ENCODE measurements at regions not wholly inside any gene's neighbourhood (a gene's known extent, or its start where the extent isn't known, plus 50 kb on each side); places are given as distances from the start of the nearest gene placed in this dataset.
A peak's percentile ranks its signal among the peaks of the same experiment; 100 is the strongest.
"Not testable (repeated sequence)": the region's sequence is repeated elsewhere in the genome, so short reads cannot be mapped to it uniquely, and the experiment has no call there.

- Histone ChIP-seq H3K27me3 (ENCODE audit: control insufficient read depth, insufficient read depth, low read length) (no peaks in the 10 kb centered on the region), H3K4me1 (ENCODE audit: control insufficient read depth, insufficient read depth, low read length) (no peaks in the 10 kb centered on the region), H3K4me3 (ENCODE audit: low read length) (no peak overlapping the region), H3K36me3 (ENCODE audit: control insufficient read depth, insufficient read depth, low read length) (no peaks in the 10 kb centered on the region), H3K27ac (ENCODE audit: low read depth, low read length) (no peak overlapping the region), H3K9ac (ENCODE audit: low read length) (no peak overlapping the region)
These were observed 112.0 kb upstream of the SLC38A2 start for GRCh38 chr12:46484396-46485061.

- Histone ChIP-seq H3K27me3 (ENCODE audit: control insufficient read depth, insufficient read depth, low read length) (no peaks in the 10 kb centered on the region), H3K27ac (ENCODE audit: low read depth, low read length) (no peak overlapping the region), H3K36me3 (ENCODE audit: control insufficient read depth, insufficient read depth, low read length) (no peaks in the 10 kb centered on the region), H3K4me1 (ENCODE audit: control insufficient read depth, insufficient read depth, low read length) (no peaks in the 10 kb centered on the region), H3K9ac (ENCODE audit: low read length) (no peak overlapping the region), H3K4me3 (ENCODE audit: low read length) (no peak overlapping the region)
These were observed 111.2 kb upstream of the SLC38A2 start for GRCh38 chr12:46483572-46484395.

GRCh38 chr12:46480724-46481123, 108.2 kb upstream of the SLC38A2 start:
- Histone ChIP-seq H3K4me1 (ENCODE audit: control insufficient read depth, insufficient read depth, low read length) (no peaks in the 10 kb centered on the region), H3K4me3 (ENCODE audit: low read length) (no peak overlapping the region), H3K9ac (ENCODE audit: low read length) (no peak overlapping the region), H3K27me3 (ENCODE audit: control insufficient read depth, insufficient read depth, low read length) (no peaks in the 10 kb centered on the region), H3K27ac (ENCODE audit: low read depth, low read length) (no peak overlapping the region), H3K36me3 (ENCODE audit: control insufficient read depth, insufficient read depth, low read length) (no peaks in the 10 kb centered on the region)

- no peaks in the 10 kb centered on the region for H3K4me1 ChIP-seq (ENCODE audit: control insufficient read depth, insufficient read depth, low read length)
- no peaks in the 10 kb centered on the region for H3K27me3 ChIP-seq (ENCODE audit: control insufficient read depth, insufficient read depth, low read length)
- H3K4me3 ChIP-seq (ENCODE audit: low read length) = no peak overlapping the region
- no peak overlapping the region for H3K27ac ChIP-seq (ENCODE audit: low read depth, low read length)
- H3K36me3 ChIP-seq (ENCODE audit: control insufficient read depth, insufficient read depth, low read length) = no peaks in the 10 kb centered on the region
- no peak overlapping the region for H3K9ac ChIP-seq (ENCODE audit: low read length)
These were observed 107.7 kb upstream of the SLC38A2 start for GRCh38 chr12:46480316-46480715.

- no peak overlapping the region for H3K27ac ChIP-seq (ENCODE audit: low read depth, low read length)
- H3K36me3 ChIP-seq (ENCODE audit: control insufficient read depth, insufficient read depth, low read length) = no peaks in the 10 kb centered on the region
- H3K4me1 ChIP-seq (ENCODE audit: control insufficient read depth, insufficient read depth, low read length) = peaks cover under 1% of the 10 kb centered on the region
- no peaks in the 10 kb centered on the region for H3K27me3 ChIP-seq (ENCODE audit: control insufficient read depth, insufficient read depth, low read length)
- no peak overlapping the region for H3K4me3 ChIP-seq (ENCODE audit: low read length)
- no peak overlapping the region for H3K9ac ChIP-seq (ENCODE audit: low read length)
These were observed 105.5 kb upstream of the SLC38A2 start for GRCh38 chr12:46478123-46478522.

- no peaks in the 10 kb centered on the region for H3K27me3 ChIP-seq (ENCODE audit: control insufficient read depth, insufficient read depth, low read length)
- no peaks in the 10 kb centered on the region for H3K36me3 ChIP-seq (ENCODE audit: control insufficient read depth, insufficient read depth, low read length)
- H3K9ac ChIP-seq (ENCODE audit: low read length) = no peak overlapping the region
- peaks cover 5% of the 10 kb centered on the region for H3K4me1 ChIP-seq (ENCODE audit: control insufficient read depth, insufficient read depth, low read length)
- no peak overlapping the region for H3K4me3 ChIP-seq (ENCODE audit: low read length)
- no peak overlapping the region for H3K27ac ChIP-seq (ENCODE audit: low read depth, low read length)
These were observed 105.0 kb upstream of the SLC38A2 start for GRCh38 chr12:46477541-46477940.

- no peaks in the 10 kb centered on the region for H3K27me3 ChIP-seq (ENCODE audit: control insufficient read depth, insufficient read depth, low read length)
- peaks cover 5% of the 10 kb centered on the region for H3K4me1 ChIP-seq (ENCODE audit: control insufficient read depth, insufficient read depth, low read length)
- H3K27ac ChIP-seq (ENCODE audit: low read depth, low read length) = no peak overlapping the region
- H3K36me3 ChIP-seq (ENCODE audit: control insufficient read depth, insufficient read depth, low read length) = no peaks in the 10 kb centered on the region
- H3K9ac ChIP-seq (ENCODE audit: low read length) = no peak overlapping the region
- no peak overlapping the region for H3K4me3 ChIP-seq (ENCODE audit: low read length)
These were observed 103.5 kb upstream of the SLC38A2 start for GRCh38 chr12:46475972-46476645.

GRCh38 chr12:46474385-46474784, 101.8 kb upstream of the SLC38A2 start:
- not testable (repeated sequence) for H3K4me1 ChIP-seq (ENCODE audit: control insufficient read depth, insufficient read depth, low read length); H3K4me3 ChIP-seq (ENCODE audit: low read length); H3K36me3 ChIP-seq (ENCODE audit: control insufficient read depth, insufficient read depth, low read length); H3K9ac ChIP-seq (ENCODE audit: low read length); H3K27me3 ChIP-seq (ENCODE audit: control insufficient read depth, insufficient read depth, low read length)
- peak overlapping the region; percentile 78 for H3K27ac ChIP-seq (ENCODE audit: low read depth, low read length)

GRCh38 chr12:46473634-46474329, 101.2 kb upstream of the SLC38A2 start:
- Histone ChIP-seq H3K27ac (ENCODE audit: low read depth, low read length) (peak overlapping the region; percentile 78), H3K36me3 (ENCODE audit: control insufficient read depth, insufficient read depth, low read length) (no peaks in the 10 kb centered on the region), H3K4me1 (ENCODE audit: control insufficient read depth, insufficient read depth, low read length) (peaks cover 5% of the 10 kb centered on the region), H3K4me3 (ENCODE audit: low read length) (no peak overlapping the region), H3K9ac (ENCODE audit: low read length) (no peak overlapping the region), H3K27me3 (ENCODE audit: control insufficient read depth, insufficient read depth, low read length) (no peaks in the 10 kb centered on the region)

GRCh38 chr12:46472893-46473633, 100.5 kb upstream of the SLC38A2 start:
- Histone ChIP-seq H3K9ac (ENCODE audit: low read length) (no peak overlapping the region), H3K36me3 (ENCODE audit: control insufficient read depth, insufficient read depth, low read length) (no peaks in the 10 kb centered on the region), H3K4me3 (ENCODE audit: low read length) (no peak overlapping the region), H3K4me1 (ENCODE audit: control insufficient read depth, insufficient read depth, low read length) (peaks cover 5% of the 10 kb centered on the region), H3K27me3 (ENCODE audit: control insufficient read depth, insufficient read depth, low read length) (no peaks in the 10 kb centered on the region), H3K27ac (ENCODE audit: low read depth, low read length) (peak overlapping the region; percentile 78)

- Histone ChIP-seq H3K27ac (ENCODE audit: low read depth, low read length) (no peak overlapping the region), H3K4me1 (ENCODE audit: control insufficient read depth, insufficient read depth, low read length) (peaks cover 5% of the 10 kb centered on the region), H3K27me3 (ENCODE audit: control insufficient read depth, insufficient read depth, low read length) (no peaks in the 10 kb centered on the region), H3K9ac (ENCODE audit: low read length) (no peak overlapping the region), H3K36me3 (ENCODE audit: control insufficient read depth, insufficient read depth, low read length) (no peaks in the 10 kb centered on the region), H3K4me3 (ENCODE audit: low read length) (no peak overlapping the region)
These were observed 99.7 kb upstream of the SLC38A2 start for GRCh38 chr12:46472144-46472705.

Data from rectal smooth muscle tissue (tissue), 1 donor.